HG02588 (cell line): ENCODE measurements at regions not wholly inside any gene's neighbourhood (a gene's known extent, or its start where the extent isn't known, plus 50 kb on each side); places are given as distances from the start of the nearest gene placed in this dataset.
"Not testable (repeated sequence)": the region's sequence is repeated elsewhere in the genome, so short reads cannot be mapped to it uniquely, and the experiment has no call there.

Experiments
- ATAC-seq: cut with Tn5 transposase; IDR thresholded peaks from one replicate; pipeline ENCODE4 v1.9.1; 2021; ENCODE audit warnings: mild to moderate bottlenecking, moderate library complexity; ENCODE audit not compliant: unreplicated experiment

GRCh38 chr1:56092684-56093570 is 486.4 kb downstream of the PLPP3 start:
- no peak for ATAC-seq

GRCh38 chr1:56089826-56090225 is 489.5 kb downstream of the PLPP3 start:
- ATAC-seq, result not testable (repeated sequence)

GRCh38 chr1:56084246-56084645 is 495.1 kb downstream of the PLPP3 start:
- ATAC-seq, result no peak

GRCh38 chr1:56081736-56082135 is 497.6 kb downstream of the PLPP3 start:
- no peak for ATAC-seq

- ATAC-seq, result no peak
Observed at GRCh38 chr1:56081173-56081572, 498.2 kb downstream of the PLPP3 start.

GRCh38 chr1:56080123-56080522 is 499.2 kb downstream of the PLPP3 start:
- ATAC-seq, result no peak

GRCh38 chr1:56079391-56079790 is 500.0 kb downstream of the PLPP3 start:
- ATAC-seq, result no peak

- ATAC-seq, result no peak
Observed at GRCh38 chr1:56077206-56077605, 502.2 kb downstream of the PLPP3 start.

- no peak for ATAC-seq
Observed at GRCh38 chr1:56074007-56074651, 505.2 kb downstream of the PLPP3 start.

GRCh38 chr1:56073614-56074006 is 505.8 kb downstream of the PLPP3 start:
- no peak for ATAC-seq

- ATAC-seq, result no peak
Observed at GRCh38 chr1:56073206-56073605, 506.2 kb downstream of the PLPP3 start.

- ATAC-seq, result no peak
Observed at GRCh38 chr1:56072310-56072709, 507.1 kb downstream of the PLPP3 start.

- ATAC-seq, result no peak
Observed at GRCh38 chr1:56071351-56071750, 508.0 kb downstream of the PLPP3 start.

- no peak for ATAC-seq
Observed at GRCh38 chr1:56070601-56071000, 508.8 kb downstream of the PLPP3 start.

GRCh38 chr1:56069824-56070223 is 509.5 kb downstream of the PLPP3 start:
- no peak for ATAC-seq

- ATAC-seq, result no peak
Observed at GRCh38 chr1:56068908-56069307, 510.5 kb downstream of the PLPP3 start.

- no peak for ATAC-seq
Observed at GRCh38 chr1:56068210-56068609, 511.2 kb downstream of the PLPP3 start.

GRCh38 chr1:56065729-56066128 is 513.6 kb downstream of the PLPP3 start:
- ATAC-seq, result no peak

GRCh38 chr1:56064705-56065104 is 514.7 kb downstream of the PLPP3 start:
- no peak for ATAC-seq

GRCh38 chr1:56063461-56063860 is 515.9 kb downstream of the PLPP3 start:
- ATAC-seq, result no peak

- no peak for ATAC-seq
Observed at GRCh38 chr1:56062625-56063024, 516.7 kb downstream of the PLPP3 start.

- no peak for ATAC-seq
Observed at GRCh38 chr1:56061824-56062223, 517.5 kb downstream of the PLPP3 start.
